Endothelial cell (in vitro differentiated cells): ENCODE measurements at regions not wholly inside any gene's neighbourhood (a gene's known extent, or its start where the extent isn't known, plus 50 kb on each side); places are given as distances from the start of the nearest gene placed in this dataset.

ENCODE experiments used
- DNase-seq: peaks from one replicate; pipeline ENCODE4 v3.0.0; 2021; ENCODE audit warnings: low spot score
- H3K27ac Mint-ChIP-seq: one replicate; pipeline ENCODE4 v1.8.0; 2021; ENCODE audit warnings: mixed read lengths, inconsistent platforms; ENCODE audit not compliant: unreplicated experiment
- H3K27me3 Mint-ChIP-seq: one replicate; pipeline ENCODE4 v1.8.0; 2021; ENCODE audit warnings: mild to moderate bottlenecking, moderate library complexity, mixed read lengths, inconsistent platforms; ENCODE audit not compliant: unreplicated experiment
- H3K36me3 Mint-ChIP-seq: one replicate; pipeline ENCODE4 v1.8.0; 2021; ENCODE audit warnings: mild to moderate bottlenecking, low read depth, mixed read lengths, inconsistent platforms; ENCODE audit not compliant: unreplicated experiment
- H3K4me1 Mint-ChIP-seq: one replicate; pipeline ENCODE4 v1.8.0; 2021; ENCODE audit warnings: mild to moderate bottlenecking, mixed read lengths, inconsistent platforms; ENCODE audit not compliant: unreplicated experiment
- H3K4me3 Mint-ChIP-seq: one replicate; pipeline ENCODE4 v1.8.0; 2021; ENCODE audit warnings: mild to moderate bottlenecking, mixed read lengths, inconsistent platforms; ENCODE audit not compliant: unreplicated experiment
- H3K9me3 Mint-ChIP-seq: one replicate; pipeline ENCODE4 v1.8.0; 2021; ENCODE audit warnings: mixed read lengths, inconsistent platforms; ENCODE audit not compliant: unreplicated experiment
- TF ChIP-seq, protein P1 (sequence below): fragments of 200-600 bp; sonication (generic); IDR thresholded peaks from one replicate; pipeline ENCODE4 v1.5.0; 2021; ENCODE audit warnings: antibody characterized with exemption; ENCODE audit not compliant: unreplicated experiment

- Mint-ChIP-seq H3K9me3 (no peaks in the 10 kb centered on the region), H3K4me1 (no peaks in the 10 kb centered on the region), H3K27ac (no peak overlapping the region), H3K27me3 (no peaks in the 10 kb centered on the region), H3K4me3 (no peak overlapping the region), H3K36me3 (no peaks in the 10 kb centered on the region)
- TF ChIP-seq, protein P1, sequence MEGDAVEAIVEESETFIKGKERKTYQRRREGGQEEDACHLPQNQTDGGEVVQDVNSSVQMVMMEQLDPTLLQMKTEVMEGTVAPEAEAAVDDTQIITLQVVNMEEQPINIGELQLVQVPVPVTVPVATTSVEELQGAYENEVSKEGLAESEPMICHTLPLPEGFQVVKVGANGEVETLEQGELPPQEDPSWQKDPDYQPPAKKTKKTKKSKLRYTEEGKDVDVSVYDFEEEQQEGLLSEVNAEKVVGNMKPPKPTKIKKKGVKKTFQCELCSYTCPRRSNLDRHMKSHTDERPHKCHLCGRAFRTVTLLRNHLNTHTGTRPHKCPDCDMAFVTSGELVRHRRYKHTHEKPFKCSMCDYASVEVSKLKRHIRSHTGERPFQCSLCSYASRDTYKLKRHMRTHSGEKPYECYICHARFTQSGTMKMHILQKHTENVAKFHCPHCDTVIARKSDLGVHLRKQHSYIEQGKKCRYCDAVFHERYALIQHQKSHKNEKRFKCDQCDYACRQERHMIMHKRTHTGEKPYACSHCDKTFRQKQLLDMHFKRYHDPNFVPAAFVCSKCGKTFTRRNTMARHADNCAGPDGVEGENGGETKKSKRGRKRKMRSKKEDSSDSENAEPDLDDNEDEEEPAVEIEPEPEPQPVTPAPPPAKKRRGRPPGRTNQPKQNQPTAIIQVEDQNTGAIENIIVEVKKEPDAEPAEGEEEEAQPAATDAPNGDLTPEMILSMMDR, result no peak
- DNase-seq, result no peak
Measured at GRCh38 chr13:67493835-67494234, 263.7 kb upstream of the PCDH9 start.

DNA sequence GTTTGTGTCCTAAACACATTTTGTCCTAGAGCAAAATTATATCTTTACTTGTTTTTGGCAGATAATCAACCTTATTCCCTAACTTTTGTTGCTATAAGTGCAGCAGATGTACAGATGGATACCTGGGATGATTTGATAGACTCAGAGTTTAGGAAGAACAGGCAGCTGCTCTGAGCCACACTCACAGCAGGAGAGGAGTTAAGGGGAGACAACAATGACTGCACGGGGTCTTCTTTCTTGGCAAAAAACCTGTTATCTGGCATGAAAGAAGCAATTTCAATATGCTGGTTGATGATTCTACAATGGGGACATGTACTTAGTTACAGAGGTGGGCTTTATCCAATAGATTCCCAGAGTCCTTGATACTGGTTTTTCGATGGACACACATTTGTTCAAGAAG lies 258.9 kb upstream of the PCDH9 start:
- TF ChIP-seq, protein P1, result no peak
- Mint-ChIP-seq H3K4me1 (no peaks in the 10 kb centered on the region), H3K27ac (no peak overlapping the region), H3K27me3 (no peaks in the 10 kb centered on the region), H3K36me3 (no peaks in the 10 kb centered on the region), H3K9me3 (no peaks in the 10 kb centered on the region), H3K4me3 (no peak overlapping the region)
- DNase-seq, result no peak

- TF ChIP-seq, protein P1, result no peak
- Mint-ChIP-seq H3K27ac (no peak overlapping the region), H3K9me3 (no peaks in the 10 kb centered on the region), H3K27me3 (peaks cover 2% of the 10 kb centered on the region), H3K4me3 (no peak overlapping the region), H3K36me3 (no peaks in the 10 kb centered on the region), H3K4me1 (no peaks in the 10 kb centered on the region)
- DNase-seq, result no peak
Measured at GRCh38 chr13:67481445-67481844, 251.3 kb upstream of the PCDH9 start.

DNA sequence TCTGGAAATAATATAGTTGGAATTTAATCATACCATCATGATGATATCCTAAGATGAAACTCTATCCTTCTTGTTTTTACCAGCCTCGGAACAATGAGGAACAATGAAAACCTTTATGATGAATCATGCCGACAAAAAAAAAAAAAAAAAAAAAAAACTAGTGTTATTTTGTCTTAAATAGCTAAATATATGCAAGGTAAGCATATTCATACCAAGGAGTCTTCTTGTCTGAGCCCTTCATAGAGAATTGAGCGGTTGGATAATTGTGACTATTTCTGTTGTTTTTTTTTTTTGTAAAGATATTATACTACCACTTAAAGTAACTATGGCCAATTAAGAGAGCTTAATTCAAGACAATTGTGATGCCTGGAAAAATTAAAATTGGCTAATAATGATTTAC lies 244.0 kb upstream of the PCDH9 start:
- Mint-ChIP-seq H3K36me3 (no peaks in the 10 kb centered on the region), H3K4me1 (no peaks in the 10 kb centered on the region), H3K4me3 (no peak overlapping the region), H3K27ac (no peak overlapping the region), H3K9me3 (no peaks in the 10 kb centered on the region), H3K27me3 (no peaks in the 10 kb centered on the region)
- DNase-seq, result no peak
- TF ChIP-seq, protein P1, result no peak

GRCh38 chr13:67469623-67470022 lies 239.5 kb upstream of the PCDH9 start:
- Mint-ChIP-seq H3K27ac (no peak overlapping the region), H3K36me3 (no peaks in the 10 kb centered on the region), H3K9me3 (no peaks in the 10 kb centered on the region), H3K27me3 (no peaks in the 10 kb centered on the region), H3K4me1 (no peaks in the 10 kb centered on the region), H3K4me3 (no peak overlapping the region)
- TF ChIP-seq, protein P1, result no peak
- DNase-seq, result no peak
